GM10266 (cell line): ENCODE measurements at regions not wholly inside any gene's neighbourhood (a gene's known extent, or its start where the extent isn't known, plus 50 kb on each side); places are given as distances from the start of the nearest gene placed in this dataset.

Source experiments
- DNase-seq: peaks from one replicate; pipeline ENCODE4 v3.0.0; 2012; ENCODE audit errors: extremely low spot score
- CTCF ChIP-seq: IDR thresholded peaks from 2 replicates; pipeline ENCODE4 v1.5.1; 2012; ENCODE audit warnings: mild to moderate bottlenecking, low read depth; ENCODE audit not compliant: control insufficient read depth, insufficient read depth; ENCODE audit errors: missing control alignments

GRCh38 chr3:176933704-176934103 lies 263.6 kb downstream of the TBL1XR1 start:
- DNase-seq: no peak
- TF ChIP-seq CTCF: no peak

- no peak for TF ChIP-seq CTCF
- no peak for DNase-seq
Measured at GRCh38 chr3:176932433-176932832, 264.8 kb downstream of the TBL1XR1 start.

- DNase-seq: no peak
- no peak for TF ChIP-seq CTCF
Measured at GRCh38 chr3:176931991-176932390, 265.3 kb downstream of the TBL1XR1 start.

- DNase-seq: no peak
- TF ChIP-seq CTCF: no peak
Measured at GRCh38 chr3:176930942-176931341, 266.3 kb downstream of the TBL1XR1 start.

GRCh38 chr3:176928582-176928931 lies 268.7 kb downstream of the TBL1XR1 start:
- TF ChIP-seq CTCF: no peak
- DNase-seq: no peak

GRCh38 chr3:176927706-176928581 lies 269.3 kb downstream of the TBL1XR1 start:
- no peak for TF ChIP-seq CTCF
- no peak for DNase-seq

- no peak for TF ChIP-seq CTCF
Measured at GRCh38 chr3:176927280-176927679, 270.0 kb downstream of the TBL1XR1 start.

More at GRCh38 chr3:176927280-176927679, 270.0 kb downstream of the TBL1XR1 start:
- DNase-seq: no peak
